BJ (cell line): ENCODE measurements at regions not wholly inside any gene's neighbourhood (a gene's known extent, or its start where the extent isn't known, plus 50 kb on each side); places are given as distances from the start of the nearest gene placed in this dataset.

ENCODE experiments used
- CTCF ChIA-PET: fragments of 350-600 bp; formaldehyde crosslinking; extraction: SDS; loops from one replicate; lab custom pipeline; 2021; ENCODE audit warnings: antibody characterized with exemption, inconsistent platforms; lab: Yijun Ruan, JAX
- POLR2A ChIA-PET: fragments of 300-600 bp; sonication (Branson Sonifier 250); formaldehyde crosslinking; extraction: SDS; loops from one replicate; lab custom pipeline; 2021; ENCODE audit warnings: antibody characterized with exemption; lab: Charles Lee
- DNase-seq: peaks from one replicate; pipeline ENCODE4 v3.0.0-alpha.2; 2011; ENCODE audit warnings: low read depth
- H3K27me3 ChIP-seq: 2 replicates; pipeline ENCODE4 v1.6.0; 2011; ENCODE audit warnings: low read length; ENCODE audit not compliant: control insufficient read depth, insufficient read depth
- H3K36me3 ChIP-seq: 2 replicates; pipeline ENCODE4 v1.5.1; 2011; ENCODE audit warnings: low read length; ENCODE audit not compliant: control insufficient read depth, insufficient read depth
- H3K4me3 ChIP-seq: 2 replicates; pipeline ENCODE4 v1.5.1; 2011; ENCODE audit warnings: low read depth, mild to moderate bottlenecking, control low read depth, low read length
- TF ChIP-seq, protein P1 (sequence below): IDR thresholded peaks from 2 replicates; pipeline ENCODE4 v1.5.1; 2011; ENCODE audit warnings: low read depth, mild to moderate bottlenecking, control low read depth, inconsistent platforms, low read length, moderate library complexity; ENCODE audit not compliant: insufficient read depth

GRCh38 chr2:136045835-136046570, 60.6 kb upstream of the DARS1 start:
- TF ChIP-seq, protein P1, sequence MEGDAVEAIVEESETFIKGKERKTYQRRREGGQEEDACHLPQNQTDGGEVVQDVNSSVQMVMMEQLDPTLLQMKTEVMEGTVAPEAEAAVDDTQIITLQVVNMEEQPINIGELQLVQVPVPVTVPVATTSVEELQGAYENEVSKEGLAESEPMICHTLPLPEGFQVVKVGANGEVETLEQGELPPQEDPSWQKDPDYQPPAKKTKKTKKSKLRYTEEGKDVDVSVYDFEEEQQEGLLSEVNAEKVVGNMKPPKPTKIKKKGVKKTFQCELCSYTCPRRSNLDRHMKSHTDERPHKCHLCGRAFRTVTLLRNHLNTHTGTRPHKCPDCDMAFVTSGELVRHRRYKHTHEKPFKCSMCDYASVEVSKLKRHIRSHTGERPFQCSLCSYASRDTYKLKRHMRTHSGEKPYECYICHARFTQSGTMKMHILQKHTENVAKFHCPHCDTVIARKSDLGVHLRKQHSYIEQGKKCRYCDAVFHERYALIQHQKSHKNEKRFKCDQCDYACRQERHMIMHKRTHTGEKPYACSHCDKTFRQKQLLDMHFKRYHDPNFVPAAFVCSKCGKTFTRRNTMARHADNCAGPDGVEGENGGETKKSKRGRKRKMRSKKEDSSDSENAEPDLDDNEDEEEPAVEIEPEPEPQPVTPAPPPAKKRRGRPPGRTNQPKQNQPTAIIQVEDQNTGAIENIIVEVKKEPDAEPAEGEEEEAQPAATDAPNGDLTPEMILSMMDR, result no peak
- no peaks in the 10 kb centered on the region for H3K27me3 ChIP-seq
- no peaks in the 10 kb centered on the region for H3K36me3 ChIP-seq
- DNase-seq, result no peak
- ChIA-PET POLR2A (no interaction called here), CTCF (interaction anchor here (0.7 kb wide), 1 partner anchor 15 kb away, joined by 3 read pairs; no protein-coding TSS in a partner anchor)
- no peak overlapping the region for H3K4me3 ChIP-seq

DNA sequence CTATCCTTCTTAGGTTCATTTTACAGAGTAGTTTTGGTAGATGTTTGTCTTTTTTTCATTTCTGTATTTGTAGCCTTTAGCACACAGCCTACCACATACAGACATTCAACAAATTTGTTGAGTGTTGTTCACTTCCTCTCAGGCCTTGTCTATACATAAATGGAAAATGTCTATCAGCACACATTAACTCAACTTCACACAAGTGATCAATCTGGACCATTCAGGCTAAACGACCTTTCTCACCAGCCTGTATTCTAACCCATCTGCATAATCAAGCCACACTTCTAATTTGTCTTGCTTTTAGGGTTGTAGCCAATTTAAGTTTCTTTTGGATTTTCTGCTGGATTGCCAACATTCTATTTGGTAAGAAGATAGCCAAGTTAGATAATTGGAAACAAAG, 59.9 kb upstream of the DARS1 start:
- no peak for DNase-seq
- TF ChIP-seq, protein P1, result no peak
- ChIA-PET CTCF (no interaction called here), POLR2A (no interaction called here)
- Histone ChIP-seq H3K4me3 (no peak overlapping the region), H3K36me3 (no peaks in the 10 kb centered on the region), H3K27me3 (no peaks in the 10 kb centered on the region)
